Liver (tissue), 3 donors: ENCODE measurements at regions not wholly inside any gene's neighbourhood (a gene's known extent, or its start where the extent isn't known, plus 50 kb on each side); places are given as distances from the start of the nearest gene placed in this dataset.

Source experiments
- ATF3 ChIP-seq: IDR thresholded peaks from 2 replicates; pipeline ENCODE4 v1.6.1; 2016; ENCODE audit warnings: antibody characterized with exemption
- CTCF ChIP-seq: fragments of 150-350 bp; IDR thresholded peaks from 2 replicates; pipeline ENCODE4 v1.5.1; 2017; ENCODE audit warnings: improper control_type of control experiment, low read depth, low read length; ENCODE audit not compliant: missing input control
- GABPA ChIP-seq, 2 donors: IDR thresholded peaks in 1 of 2; conservative IDR thresholded peaks in 1 of 2; 2 replicates each; pipeline ENCODE4 v1.6.1; 2016; ENCODE audit warnings: antibody characterized with exemption in 2 of 2, mild to moderate bottlenecking in 1 of 2, moderate library complexity in 1 of 2
- MAX ChIP-seq: IDR thresholded peaks from 2 replicates; pipeline ENCODE4 v1.6.1; 2016; ENCODE audit warnings: antibody characterized with exemption
- NR2F2 ChIP-seq: IDR thresholded peaks from 2 replicates; pipeline ENCODE4 v1.6.1; 2016; ENCODE audit warnings: antibody characterized with exemption
- SP1 ChIP-seq: IDR thresholded peaks from 2 replicates; pipeline ENCODE4 v1.6.1; 2018; ENCODE audit warnings: antibody characterized with exemption, mild to moderate bottlenecking
- donor health status: healthy.
- donor health status: healthy.

- TF ChIP-seq CTCF = no peak
- TF ChIP-seq MAX = no peak
- no peak for TF ChIP-seq NR2F2
- no peak for TF ChIP-seq ATF3
- TF ChIP-seq GABPA (IDR thresholded peaks at IDR 0.05 in 1 of 2, conservative IDR thresholded peaks at IDR 0.05 in 1 of 2) = no peak
- TF ChIP-seq SP1 = no peak
These were observed 1173.1 kb upstream of the ZEB2 start for GRCh38 chr2:145692971-145693478.
